ENCODE measurements at regions not wholly inside any gene's neighbourhood (a gene's known extent, or its start where the extent isn't known, plus 50 kb on each side); places are given as distances from the start of the nearest gene placed in this dataset.

DNA sequence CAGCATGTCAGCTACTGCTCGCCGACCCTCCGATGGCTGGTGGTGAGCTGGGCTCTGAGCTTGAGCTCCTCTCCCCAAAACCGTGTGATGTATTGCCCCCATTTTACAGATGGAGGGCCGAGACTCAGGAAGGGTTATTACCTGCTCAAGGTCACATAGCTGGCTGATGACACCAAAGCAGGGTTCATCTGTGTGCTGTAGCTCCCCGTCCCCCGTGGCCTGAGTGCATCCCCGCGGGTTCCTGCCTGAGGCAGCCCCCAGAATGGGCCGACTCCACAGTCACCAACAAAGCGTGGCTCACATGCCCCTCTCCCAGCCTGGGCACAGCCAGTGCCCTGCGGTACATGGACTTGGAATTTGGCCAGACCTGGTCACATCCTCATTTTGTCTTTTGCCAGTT is 198.6 kb downstream of the TFCP2L1 start:
- no peak overlapping the region for H3K4me3 ChIP-seq
- ATAC-seq (no peak), DNase-seq (ENCODE audit: low read depth in 1 of 2, low spot score in 1 of 2) (no peak), FAIRE-seq (no peak)
- no peaks in the 10 kb centered on the region for H3K4me1 ChIP-seq
- ChIA-PET CTCF (interaction anchor here (0.5 to 26.3 kb wide), 11 partner anchors 6 to 665 kb away, joined by 3 to 858 read pairs (median 4); no protein-coding TSS in a partner anchor), POLR2A (no interaction called here)
- H3K4me2 ChIP-seq = no peak overlapping the region
- H3K9me3 ChIP-seq = no peaks in the 10 kb centered on the region
- no peak for TF ChIP-seq NR3C1 (IDR thresholded peaks at IDR 0.05)
- TF ChIP-seq FOXS1 (CRISPR knock-in tag; IDR thresholded peaks at IDR 0.05) = no peak
- no peak for TF ChIP-seq EHMT2 (IDR thresholded peaks at IDR 0.05; ENCODE audit: low read depth)
- no peak overlapping the region for H3K27ac ChIP-seq
- WGBS (ENCODE audit: missing lambda C conversion rate) = 73% methylated on average over 8 of the region's 12 CpGs

GRCh38 chr2:121087117-121087516 is 197.9 kb downstream of the TFCP2L1 start:
- Histone ChIP-seq H3K4me1 (no peaks in the 10 kb centered on the region), H3K4me3 (no peak overlapping the region), H3K27ac (no peak overlapping the region), H3K9me3 (peaks cover under 1% of the 10 kb centered on the region; the same call in 1 of the 3 replicates), H3K4me2 (no peak overlapping the region)
- CTCF ChIA-PET = interaction anchor here (1.1 to 26.3 kb wide), 7 partner anchors 7 to 396 kb away, joined by 3 to 858 read pairs (median 5); no protein-coding TSS in a partner anchor
- ATAC-seq = no peak
- no peak for DNase-seq (ENCODE audit: low read depth in 1 of 2, low spot score in 1 of 2)
- TF ChIP-seq, protein P1, sequence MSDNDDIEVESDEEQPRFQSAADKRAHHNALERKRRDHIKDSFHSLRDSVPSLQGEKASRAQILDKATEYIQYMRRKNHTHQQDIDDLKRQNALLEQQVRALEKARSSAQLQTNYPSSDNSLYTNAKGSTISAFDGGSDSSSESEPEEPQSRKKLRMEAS (IDR thresholded peaks at IDR 0.05) = no peak
- TF ChIP-seq NFE2L2 (conservative IDR thresholded peaks at IDR 0.05; ENCODE audit: low read length) (no peak), EHF (CRISPR knock-in tag; IDR thresholded peaks at IDR 0.05) (no peak), ZSCAN20 (CRISPR knock-in tag; IDR thresholded peaks at IDR 0.05) (no peak), FOSB (CRISPR knock-in tag; IDR thresholded peaks at IDR 0.05) (no peak)
- POLR2A ChIA-PET = no interaction called here
- 92% methylated on average over 5 of the region's 7 CpGs for WGBS (ENCODE audit: missing lambda C conversion rate)
- FAIRE-seq = no peak

GRCh38 chr2:121088251-121089165 is 196.5 kb downstream of the TFCP2L1 start:
- Histone ChIP-seq H3K4me3 (no peak overlapping the region), H3K27ac (no peak overlapping the region), H3K4me1 (no peaks in the 10 kb centered on the region), H3K9me3 (peaks cover 5% of the 10 kb centered on the region; the same call in 1 of the 3 replicates), H3K4me2 (no peak overlapping the region)
- FAIRE-seq = no peak
- DNase-seq (ENCODE audit: low read depth in 1 of 2, low spot score in 1 of 2) = no peak
- peak in 1 of 2 experiments; percentile 24; a peak in 2 of 6 replicates for ATAC-seq
- WGBS (ENCODE audit: missing lambda C conversion rate) = 71% methylated on average over 20 of the region's 27 CpGs
- CTCF ChIA-PET = interaction anchor here (0.8 to 26.3 kb wide), 6 partner anchors 8 to 397 kb away, joined by 3 to 858 read pairs (median 4); no protein-coding TSS in a partner anchor
- POLR2A ChIA-PET = no interaction called here
- TF ChIP-seq NPAS2 (CRISPR knock-in tag; IDR thresholded peaks at IDR 0.05; ENCODE audit: borderline replicate concordance) (no peak), MAZ (IDR thresholded peaks at IDR 0.05; ENCODE audit: borderline replicate concordance, low read depth, low read length) (no peak), PBX3 (IDR thresholded peaks at IDR 0.05) (no peak), SREBF2 (IDR thresholded peaks at IDR 0.05) (no peak), CEBPB (IDR thresholded peaks at IDR 0.05) (no peak), JUN (IDR thresholded peaks at IDR 0.05) (no peak), PHF8 (IDR thresholded peaks at IDR 0.05; ENCODE audit: borderline replicate concordance, low read depth) (no peak), FOXS1 (CRISPR knock-in tag; IDR thresholded peaks at IDR 0.05) (no peak), RFX5 (IDR thresholded peaks at IDR 0.05) (no peak), JUNB (IDR thresholded peaks at IDR 0.05) (no peak)
- TF ChIP-seq, protein P1 (IDR thresholded peaks at IDR 0.05) = no peak

DNA sequence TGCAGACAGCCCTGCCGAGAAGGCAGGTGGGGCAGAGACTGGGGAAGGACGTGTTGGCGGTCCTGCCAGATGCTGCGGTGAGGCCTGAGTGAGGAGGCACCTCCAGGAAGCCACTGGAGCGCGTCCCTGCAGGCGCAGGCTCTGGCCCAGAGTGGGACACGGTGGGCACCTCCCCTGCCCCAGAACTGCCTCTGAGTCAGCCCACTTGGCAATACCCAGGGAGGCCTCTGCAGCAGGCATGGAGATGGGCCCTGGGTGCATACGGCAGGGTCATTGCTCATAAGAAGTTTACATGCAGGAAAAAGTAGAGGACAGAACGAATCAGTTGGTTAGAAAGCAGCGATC is 195.9 kb downstream of the TFCP2L1 start:
- ATAC-seq = peak in 1 of 2 experiments; percentile 10; a peak in 1 of 6 replicates
- POLR2A ChIA-PET = no interaction called here
- 71% methylated on average over 11 of the region's 11 CpGs for WGBS (ENCODE audit: missing lambda C conversion rate)
- H3K4me3 ChIP-seq = no peak overlapping the region
- H3K4me2 ChIP-seq = no peak overlapping the region
- H3K27ac ChIP-seq = no peak overlapping the region
- TF ChIP-seq, protein P2, sequence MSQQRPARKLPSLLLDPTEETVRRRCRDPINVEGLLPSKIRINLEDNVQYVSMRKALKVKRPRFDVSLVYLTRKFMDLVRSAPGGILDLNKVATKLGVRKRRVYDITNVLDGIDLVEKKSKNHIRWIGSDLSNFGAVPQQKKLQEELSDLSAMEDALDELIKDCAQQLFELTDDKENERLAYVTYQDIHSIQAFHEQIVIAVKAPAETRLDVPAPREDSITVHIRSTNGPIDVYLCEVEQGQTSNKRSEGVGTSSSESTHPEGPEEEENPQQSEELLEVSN (IDR thresholded peaks at IDR 0.05; ENCODE audit: borderline replicate concordance, low read depth) = no peak
- TF ChIP-seq JUN (IDR thresholded peaks at IDR 0.05) (no peak), JUNB (IDR thresholded peaks at IDR 0.05) (no peak), ESRRA (IDR thresholded peaks at IDR 0.05; ENCODE audit: borderline replicate concordance, low read length) (no peak), FOSL2 (IDR thresholded peaks at IDR 0.05) (no peak), FOSL2 (CRISPR knock-in tag; IDR thresholded peaks at IDR 0.05) (no peak), NPAS2 (CRISPR knock-in tag; IDR thresholded peaks at IDR 0.05; ENCODE audit: borderline replicate concordance) (no peak), MYC (IDR thresholded peaks at IDR 0.05; ENCODE audit: borderline replicate concordance, low read length) (no peak)
- CTCF ChIA-PET = interaction anchor here (0.8 to 26.3 kb wide), 4 partner anchors 9 to 398 kb away, joined by 3 to 858 read pairs (median 157); no protein-coding TSS in a partner anchor
- H3K4me1 ChIP-seq = no peaks in the 10 kb centered on the region
- no peak for FAIRE-seq
- no peak for DNase-seq (ENCODE audit: low read depth in 1 of 2, low spot score in 1 of 2)
- peaks cover 5% of the 10 kb centered on the region; the same call in 1 of the 3 replicates for H3K9me3 ChIP-seq
